ENCODE measurements at regions not wholly inside any gene's neighbourhood (a gene's known extent, or its start where the extent isn't known, plus 50 kb on each side); places are given as distances from the start of the nearest gene placed in this dataset.

DNA sequence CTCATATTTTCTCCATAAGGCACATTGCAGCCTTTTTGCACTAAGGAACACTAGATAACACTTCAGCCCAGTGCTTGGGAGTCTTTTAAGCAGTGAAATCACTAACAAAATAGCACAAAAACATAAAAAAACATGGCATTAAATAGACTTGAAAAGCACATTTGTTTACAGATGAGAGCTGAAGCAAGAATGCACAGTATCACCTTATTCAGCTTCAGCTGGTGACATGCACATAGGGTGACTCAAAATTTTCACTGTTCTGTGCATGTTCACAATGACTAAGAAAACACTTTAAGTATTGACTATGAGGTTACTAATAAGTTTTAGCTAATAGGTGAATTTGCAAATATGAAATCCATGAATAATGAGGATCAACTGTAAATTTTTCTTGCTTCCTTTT is 293.9 kb upstream of the TARS1 start:
- Histone ChIP-seq H2BK15ac (ENCODE audit: low read length) (no peak overlapping the region), H3K4me2 (ENCODE audit: insufficient read depth, low read length, poor library complexity, severe bottlenecking) (no peak overlapping the region), H4K8ac (ENCODE audit: low read depth, low read length) (no peak overlapping the region), H3K27me3 (ENCODE audit: control insufficient read depth in 3 of 3, insufficient read depth in 3 of 3, low read depth in 1 of 3, low read length in 3 of 3) (no peaks in the 10 kb centered on the region), H2BK12ac (ENCODE audit: low read length) (no peak overlapping the region), H3K9ac (ENCODE audit: low read depth, low read length, poor library complexity) (no peak overlapping the region), H2AK5ac (ENCODE audit: low read depth, low read length) (no peak overlapping the region), H3K79me1 (ENCODE audit: low read depth, low read length) (no peaks in the 10 kb centered on the region), H3K18ac (ENCODE audit: low read length) (no peak overlapping the region), H3K9me3 (replicated peaks in 1 of 2; ENCODE audit: control insufficient read depth in 2 of 2, insufficient read depth in 1 of 2, low read depth in 1 of 2, low read length in 2 of 2) (no peaks in the 10 kb centered on the region), H2BK120ac (ENCODE audit: low read depth, low read length) (no peak overlapping the region), H3K14ac (ENCODE audit: low read length) (no peak overlapping the region), H3K4ac (ENCODE audit: low read length) (no peak overlapping the region), H3K23ac (ENCODE audit: low read depth, low read length, poor library complexity) (no peak overlapping the region), H3K4me3 (ENCODE audit: low read length in 2 of 2) (no peak overlapping the region), H2AFZ (ENCODE audit: low read length) (no peak overlapping the region), H3K4me1 (ENCODE audit: control insufficient read depth in 2 of 2, insufficient read depth in 1 of 2, low read depth in 1 of 2, low read length in 2 of 2) (no peaks in the 10 kb centered on the region), H3K27ac (replicated peaks; ENCODE audit: low read length) (no peak overlapping the region), H3K36me3 (replicated peaks in 1 of 2; ENCODE audit: control insufficient read depth in 2 of 2, insufficient read depth in 2 of 2, low read length in 2 of 2) (no peaks in the 10 kb centered on the region), H2BK5ac (ENCODE audit: low read length) (no peak overlapping the region), H4K91ac (ENCODE audit: low read depth, low read length, poor library complexity) (no peak overlapping the region)
- DNase-seq (ENCODE audit: low spot score): no peak

- Histone ChIP-seq H4K91ac (ENCODE audit: low read depth, low read length, poor library complexity) (no peak overlapping the region), H3K9ac (ENCODE audit: low read depth, low read length, poor library complexity) (no peak overlapping the region), H3K18ac (ENCODE audit: low read length) (no peak overlapping the region), H3K4me3 (ENCODE audit: low read length in 2 of 2) (no peak overlapping the region), H3K79me1 (ENCODE audit: low read depth, low read length) (no peaks in the 10 kb centered on the region), H3K27ac (replicated peaks; ENCODE audit: low read length) (no peak overlapping the region), H3K4ac (ENCODE audit: low read length) (no peak overlapping the region), H3K14ac (ENCODE audit: low read length) (no peak overlapping the region), H3K4me2 (ENCODE audit: insufficient read depth, low read length, poor library complexity, severe bottlenecking) (no peak overlapping the region), H2BK12ac (ENCODE audit: low read length) (no peak overlapping the region), H3K27me3 (ENCODE audit: control insufficient read depth in 3 of 3, insufficient read depth in 3 of 3, low read depth in 1 of 3, low read length in 3 of 3) (no peaks in the 10 kb centered on the region), H2BK120ac (ENCODE audit: low read depth, low read length) (no peak overlapping the region), H3K9me3 (replicated peaks in 1 of 2; ENCODE audit: control insufficient read depth in 2 of 2, insufficient read depth in 1 of 2, low read depth in 1 of 2, low read length in 2 of 2) (no peaks in the 10 kb centered on the region), H3K36me3 (replicated peaks in 1 of 2; ENCODE audit: control insufficient read depth in 2 of 2, insufficient read depth in 2 of 2, low read length in 2 of 2) (no peaks in the 10 kb centered on the region), H3K23ac (ENCODE audit: low read depth, low read length, poor library complexity) (no peak overlapping the region), H2BK5ac (ENCODE audit: low read length) (no peak overlapping the region), H4K8ac (ENCODE audit: low read depth, low read length) (no peak overlapping the region), H3K4me1 (ENCODE audit: control insufficient read depth in 2 of 2, insufficient read depth in 1 of 2, low read depth in 1 of 2, low read length in 2 of 2) (no peaks in the 10 kb centered on the region), H2BK15ac (ENCODE audit: low read length) (no peak overlapping the region), H2AFZ (ENCODE audit: low read length) (no peak overlapping the region), H2AK5ac (ENCODE audit: low read depth, low read length) (no peak overlapping the region)
- WGBS, 2 donors (ENCODE audit: extremely low coverage in 2 of 2, insufficient read length in 2 of 2, insufficient replicate concordance in 1 of 2): no CpG with 5 or more reads among the region's 3 CpGs
- DNase-seq (ENCODE audit: low spot score): no peak
These were observed 292.7 kb upstream of the TARS1 start for GRCh38 chr5:33148076-33148513.

DNA sequence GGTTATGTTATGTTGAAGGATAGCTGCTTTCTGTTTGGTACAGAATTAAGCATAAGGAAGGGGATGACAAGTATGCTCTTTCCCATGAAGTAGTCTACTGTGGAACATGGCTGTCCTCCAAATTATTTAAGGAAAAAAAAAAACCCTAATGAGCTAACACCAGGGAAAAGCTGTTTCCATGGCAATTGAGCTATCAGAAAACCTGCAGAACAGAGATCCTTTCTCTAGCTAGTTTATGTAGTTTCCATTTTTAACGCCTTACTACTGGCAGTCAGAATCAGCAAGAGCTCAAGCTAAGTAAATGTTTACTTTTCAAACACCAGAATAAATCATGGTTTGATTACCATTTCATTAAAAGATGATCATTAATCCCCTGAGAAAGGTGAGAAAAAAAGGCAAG is 287.4 kb upstream of the TARS1 start:
- Histone ChIP-seq H3K79me1 (ENCODE audit: low read depth, low read length) (no peaks in the 10 kb centered on the region), H4K91ac (ENCODE audit: low read depth, low read length, poor library complexity) (no peak overlapping the region), H3K18ac (ENCODE audit: low read length) (no peak overlapping the region), H3K23ac (ENCODE audit: low read depth, low read length, poor library complexity) (no peak overlapping the region), H3K27ac (replicated peaks; ENCODE audit: low read length) (no peak overlapping the region), H4K8ac (ENCODE audit: low read depth, low read length) (no peak overlapping the region), H2BK15ac (ENCODE audit: low read length) (no peak overlapping the region), H2AK5ac (ENCODE audit: low read depth, low read length) (no peak overlapping the region), H3K4me2 (ENCODE audit: insufficient read depth, low read length, poor library complexity, severe bottlenecking) (no peak overlapping the region), H3K4me1 (ENCODE audit: control insufficient read depth in 2 of 2, insufficient read depth in 1 of 2, low read depth in 1 of 2, low read length in 2 of 2) (no peaks in the 10 kb centered on the region), H3K4ac (ENCODE audit: low read length) (no peak overlapping the region), H2AFZ (ENCODE audit: low read length) (no peak overlapping the region), H2BK5ac (ENCODE audit: low read length) (no peak overlapping the region), H3K14ac (ENCODE audit: low read length) (no peak overlapping the region), H3K4me3 (ENCODE audit: low read length in 2 of 2) (no peak overlapping the region), H2BK120ac (ENCODE audit: low read depth, low read length) (no peak overlapping the region), H2BK12ac (ENCODE audit: low read length) (no peak overlapping the region), H3K9ac (ENCODE audit: low read depth, low read length, poor library complexity) (no peak overlapping the region), H3K36me3 (replicated peaks in 1 of 2; ENCODE audit: control insufficient read depth in 2 of 2, insufficient read depth in 2 of 2, low read length in 2 of 2) (no peaks in the 10 kb centered on the region), H3K27me3 (ENCODE audit: control insufficient read depth in 3 of 3, insufficient read depth in 3 of 3, low read depth in 1 of 3, low read length in 3 of 3) (no peaks in the 10 kb centered on the region), H3K9me3 (replicated peaks in 1 of 2; ENCODE audit: control insufficient read depth in 2 of 2, insufficient read depth in 1 of 2, low read depth in 1 of 2, low read length in 2 of 2) (no peaks in the 10 kb centered on the region)
- WGBS, 2 donors (ENCODE audit: extremely low coverage in 2 of 2, insufficient read length in 2 of 2, insufficient replicate concordance in 1 of 2): no CpG with 5 or more reads among the region's 1 CpG
- DNase-seq (ENCODE audit: low spot score): no peak

DNA sequence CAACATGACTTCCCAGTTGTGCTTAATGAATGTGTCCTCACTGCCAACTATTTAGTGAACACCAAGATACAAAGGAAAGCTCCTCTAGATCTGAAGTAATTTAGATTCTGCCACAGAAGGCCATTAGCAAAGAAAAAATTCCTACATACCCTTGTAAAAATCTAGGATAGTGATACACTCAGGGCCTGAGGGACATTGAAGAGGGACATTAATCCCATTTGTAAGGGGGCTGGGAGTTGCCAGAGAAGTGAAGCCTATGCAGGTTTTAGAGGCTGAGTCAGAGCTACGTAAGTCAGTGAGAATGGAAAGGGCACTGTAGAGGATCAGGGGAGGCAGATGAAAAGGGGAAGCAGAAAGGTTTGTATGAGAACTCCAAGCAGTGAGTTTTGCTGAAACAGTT is 286.9 kb upstream of the TARS1 start:
- Histone ChIP-seq H4K8ac (ENCODE audit: low read depth, low read length) (no peak overlapping the region), H3K9me3 (replicated peaks in 1 of 2; ENCODE audit: control insufficient read depth in 2 of 2, insufficient read depth in 1 of 2, low read depth in 1 of 2, low read length in 2 of 2) (no peaks in the 10 kb centered on the region), H3K4me3 (ENCODE audit: low read length in 2 of 2) (no peak overlapping the region), H2AFZ (ENCODE audit: low read length) (no peak overlapping the region), H2BK15ac (ENCODE audit: low read length) (no peak overlapping the region), H2BK12ac (ENCODE audit: low read length) (no peak overlapping the region), H3K23ac (ENCODE audit: low read depth, low read length, poor library complexity) (no peak overlapping the region), H2BK5ac (ENCODE audit: low read length) (no peak overlapping the region), H3K4ac (ENCODE audit: low read length) (no peak overlapping the region), H3K36me3 (replicated peaks in 1 of 2; ENCODE audit: control insufficient read depth in 2 of 2, insufficient read depth in 2 of 2, low read length in 2 of 2) (no peaks in the 10 kb centered on the region), H3K4me1 (ENCODE audit: control insufficient read depth in 2 of 2, insufficient read depth in 1 of 2, low read depth in 1 of 2, low read length in 2 of 2) (no peaks in the 10 kb centered on the region), H4K91ac (ENCODE audit: low read depth, low read length, poor library complexity) (no peak overlapping the region), H3K27me3 (ENCODE audit: control insufficient read depth in 3 of 3, insufficient read depth in 3 of 3, low read depth in 1 of 3, low read length in 3 of 3) (no peaks in the 10 kb centered on the region), H2BK120ac (ENCODE audit: low read depth, low read length) (no peak overlapping the region), H3K27ac (replicated peaks; ENCODE audit: low read length) (no peak overlapping the region), H3K14ac (ENCODE audit: low read length) (no peak overlapping the region), H3K9ac (ENCODE audit: low read depth, low read length, poor library complexity) (no peak overlapping the region), H3K4me2 (ENCODE audit: insufficient read depth, low read length, poor library complexity, severe bottlenecking) (no peak overlapping the region), H2AK5ac (ENCODE audit: low read depth, low read length) (no peak overlapping the region), H3K79me1 (ENCODE audit: low read depth, low read length) (no peaks in the 10 kb centered on the region), H3K18ac (ENCODE audit: low read length) (no peak overlapping the region)
- DNase-seq (ENCODE audit: low spot score): no peak
- no CpG with 5 or more reads among the region's 1 CpG for WGBS, 2 donors (ENCODE audit: extremely low coverage in 2 of 2, insufficient read length in 2 of 2, insufficient replicate concordance in 1 of 2)
